ENCODE measurements at regions not wholly inside any gene's neighbourhood (a gene's known extent, or its start where the extent isn't known, plus 50 kb on each side); places are given as distances from the start of the nearest gene placed in this dataset.

DNA sequence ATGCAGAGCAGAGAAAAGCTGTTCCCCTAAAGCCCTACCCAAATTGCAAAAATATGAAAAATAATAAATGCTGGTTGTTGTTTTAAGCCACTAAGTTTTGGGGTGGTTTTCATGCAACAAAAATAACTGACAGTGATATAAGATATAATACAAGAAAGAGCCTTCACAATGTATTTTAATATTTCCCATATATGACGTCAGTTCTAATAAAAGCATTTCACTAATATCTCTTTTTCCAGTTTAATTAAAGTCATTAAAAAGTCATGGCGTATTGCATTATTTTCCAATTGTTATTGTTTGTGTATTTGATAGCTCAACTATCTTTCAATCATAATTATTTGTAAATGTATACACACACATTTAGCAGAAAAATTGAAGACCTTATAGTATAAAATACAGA is 134.7 kb upstream of the EPHA7 start:
- no peak for TF ChIP-seq POLR2A (IDR thresholded peaks at IDR 0.05; ENCODE audit: low read depth, low read length)
- TF ChIP-seq EZH2 (IDR thresholded peaks at IDR 0.05; ENCODE audit: borderline replicate concordance, low read depth, low read length, severe bottlenecking) = no peak
- no peak for TF ChIP-seq CTCF (IDR thresholded peaks at IDR 0.05; ENCODE audit: extremely low read depth in 1 of 2, insufficient read depth in 1 of 2, low read depth in 1 of 2, low read length in 2 of 2)
- TF ChIP-seq, protein P1, sequence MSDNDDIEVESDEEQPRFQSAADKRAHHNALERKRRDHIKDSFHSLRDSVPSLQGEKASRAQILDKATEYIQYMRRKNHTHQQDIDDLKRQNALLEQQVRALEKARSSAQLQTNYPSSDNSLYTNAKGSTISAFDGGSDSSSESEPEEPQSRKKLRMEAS (IDR thresholded peaks at IDR 0.05; ENCODE audit: insufficient read depth, insufficient read length) = no peak
- no peak for TF ChIP-seq JUN (IDR thresholded peaks at IDR 0.05; ENCODE audit: borderline replicate concordance, insufficient read depth, insufficient read length, low read depth)
- no peak for TF ChIP-seq POLR2AphosphoS5 (IDR thresholded peaks at IDR 0.05; ENCODE audit: insufficient read depth, low read depth, low read length)
- TF ChIP-seq FOS (IDR thresholded peaks at IDR 0.05; ENCODE audit: borderline replicate concordance, insufficient read depth, low read length) = no peak
- no peak for TF ChIP-seq MYC (IDR thresholded peaks at IDR 0.05; ENCODE audit: low read depth, low read length)
